ENCODE measurements at regions not wholly inside any gene's neighbourhood (a gene's known extent, or its start where the extent isn't known, plus 50 kb on each side); places are given as distances from the start of the nearest gene placed in this dataset.

DNA sequence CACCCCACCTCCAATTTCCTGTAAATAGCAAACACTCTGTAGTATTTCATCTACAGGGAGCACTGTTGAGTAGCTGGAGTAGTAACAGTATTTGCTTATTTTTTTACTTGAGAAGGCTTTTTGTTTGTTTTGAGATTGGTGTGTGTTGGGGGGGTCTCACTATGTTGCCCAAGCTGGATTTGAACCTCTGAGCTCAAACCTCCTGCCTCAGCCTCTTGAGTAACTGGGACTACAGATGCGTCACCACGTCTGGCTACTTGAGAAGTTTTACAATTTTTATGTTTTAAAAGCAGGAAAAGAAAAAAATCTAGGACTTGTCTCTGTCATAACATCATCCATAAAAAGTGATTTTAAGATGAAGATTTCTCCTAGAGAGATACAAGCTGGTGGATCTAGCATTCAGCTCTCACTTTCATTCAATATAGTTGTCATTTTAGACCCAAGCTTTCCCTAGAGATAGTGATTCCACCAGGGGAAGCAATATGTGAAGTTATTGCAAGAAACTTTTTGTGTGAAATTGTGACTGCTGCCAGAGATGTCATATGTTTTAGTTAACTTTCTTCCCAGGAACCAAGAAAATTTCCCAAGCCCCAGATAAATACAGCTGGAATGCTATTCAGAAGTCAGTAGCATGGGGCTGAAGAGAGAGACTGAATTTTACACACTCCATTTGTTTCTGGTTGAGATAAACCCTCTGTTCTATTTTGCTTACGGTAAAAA, 60.2 kb upstream of the MAP4K3 start:
- TF ChIP-seq, protein P1, sequence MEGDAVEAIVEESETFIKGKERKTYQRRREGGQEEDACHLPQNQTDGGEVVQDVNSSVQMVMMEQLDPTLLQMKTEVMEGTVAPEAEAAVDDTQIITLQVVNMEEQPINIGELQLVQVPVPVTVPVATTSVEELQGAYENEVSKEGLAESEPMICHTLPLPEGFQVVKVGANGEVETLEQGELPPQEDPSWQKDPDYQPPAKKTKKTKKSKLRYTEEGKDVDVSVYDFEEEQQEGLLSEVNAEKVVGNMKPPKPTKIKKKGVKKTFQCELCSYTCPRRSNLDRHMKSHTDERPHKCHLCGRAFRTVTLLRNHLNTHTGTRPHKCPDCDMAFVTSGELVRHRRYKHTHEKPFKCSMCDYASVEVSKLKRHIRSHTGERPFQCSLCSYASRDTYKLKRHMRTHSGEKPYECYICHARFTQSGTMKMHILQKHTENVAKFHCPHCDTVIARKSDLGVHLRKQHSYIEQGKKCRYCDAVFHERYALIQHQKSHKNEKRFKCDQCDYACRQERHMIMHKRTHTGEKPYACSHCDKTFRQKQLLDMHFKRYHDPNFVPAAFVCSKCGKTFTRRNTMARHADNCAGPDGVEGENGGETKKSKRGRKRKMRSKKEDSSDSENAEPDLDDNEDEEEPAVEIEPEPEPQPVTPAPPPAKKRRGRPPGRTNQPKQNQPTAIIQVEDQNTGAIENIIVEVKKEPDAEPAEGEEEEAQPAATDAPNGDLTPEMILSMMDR (IDR thresholded peaks at IDR 0.05; ENCODE audit: borderline replicate concordance, extremely low read depth, low read length, poor library complexity, severe bottlenecking), result no peak
- no peak for TF ChIP-seq EZH2 (IDR thresholded peaks at IDR 0.05; ENCODE audit: borderline replicate concordance, low read depth, low read length, severe bottlenecking)

Measured in DND-41 (cell line).